ENCODE measurements at regions not wholly inside any gene's neighbourhood (a gene's known extent, or its start where the extent isn't known, plus 50 kb on each side); places are given as distances from the start of the nearest gene placed in this dataset.
"Not testable (repeated sequence)": the region's sequence is repeated elsewhere in the genome, so short reads cannot be mapped to it uniquely, and the experiment has no call there.

- H3K4me3 Mint-ChIP-seq = no peak overlapping the region
- peaks cover 4% of the 10 kb centered on the region for H3K4me1 Mint-ChIP-seq
- intact Hi-C loops (cut with micrococcal nuclease) = no loop called here
- H3K27ac Mint-ChIP-seq = no peak overlapping the region
- H3K4me2 ChIP-seq (replicated peaks; ENCODE audit: extremely low read depth, low read length, poor library complexity, severe bottlenecking) = no peak overlapping the region
- H3K4me3 ChIP-seq (replicated peaks in 1 of 3; ENCODE audit: low read depth in 2 of 3, low read length in 3 of 3) = no peak overlapping the region
- H3K27ac ChIP-seq (ENCODE audit: low read depth in 1 of 2, low read length in 2 of 2) = no peak overlapping the region
- peaks cover 0 to 3% (median 0%) of the 10 kb centered on the region in 7 donors for H3K9me3 Mint-ChIP-seq
- H2AFZ ChIP-seq (ENCODE audit: insufficient read depth, low read depth, low read length, poor library complexity, severe bottlenecking) = no peak overlapping the region
- TF ChIP-seq, protein P1, sequence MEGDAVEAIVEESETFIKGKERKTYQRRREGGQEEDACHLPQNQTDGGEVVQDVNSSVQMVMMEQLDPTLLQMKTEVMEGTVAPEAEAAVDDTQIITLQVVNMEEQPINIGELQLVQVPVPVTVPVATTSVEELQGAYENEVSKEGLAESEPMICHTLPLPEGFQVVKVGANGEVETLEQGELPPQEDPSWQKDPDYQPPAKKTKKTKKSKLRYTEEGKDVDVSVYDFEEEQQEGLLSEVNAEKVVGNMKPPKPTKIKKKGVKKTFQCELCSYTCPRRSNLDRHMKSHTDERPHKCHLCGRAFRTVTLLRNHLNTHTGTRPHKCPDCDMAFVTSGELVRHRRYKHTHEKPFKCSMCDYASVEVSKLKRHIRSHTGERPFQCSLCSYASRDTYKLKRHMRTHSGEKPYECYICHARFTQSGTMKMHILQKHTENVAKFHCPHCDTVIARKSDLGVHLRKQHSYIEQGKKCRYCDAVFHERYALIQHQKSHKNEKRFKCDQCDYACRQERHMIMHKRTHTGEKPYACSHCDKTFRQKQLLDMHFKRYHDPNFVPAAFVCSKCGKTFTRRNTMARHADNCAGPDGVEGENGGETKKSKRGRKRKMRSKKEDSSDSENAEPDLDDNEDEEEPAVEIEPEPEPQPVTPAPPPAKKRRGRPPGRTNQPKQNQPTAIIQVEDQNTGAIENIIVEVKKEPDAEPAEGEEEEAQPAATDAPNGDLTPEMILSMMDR (IDR thresholded peaks at IDR 0.05) = no peak
- H3K4me1 ChIP-seq (ENCODE audit: control insufficient read depth in 1 of 2, insufficient read depth in 2 of 2, low read length in 2 of 2) = peaks cover 0 to 5% of the 10 kb centered on the region in 2 donors
- H4K20me1 ChIP-seq (ENCODE audit: insufficient read depth, low read length) = no peaks in the 10 kb centered on the region
- H3K27me3 ChIP-seq (ENCODE audit: control insufficient read depth in 2 of 2, insufficient read depth in 2 of 2, low read length in 2 of 2) = peaks cover 6 to 18% of the 10 kb centered on the region in 2 donors
- DNase-seq = no peak
- H3K9ac ChIP-seq (ENCODE audit: insufficient read depth, low read length, poor library complexity, severe bottlenecking) = no peak overlapping the region
- no CpG with 5 or more reads among the region's 2 CpGs for WGBS (ENCODE audit: insufficient coverage)
- no peaks in the 10 kb centered on the region for H3K79me2 ChIP-seq (ENCODE audit: insufficient read depth, low read length)
- H3K36me3 ChIP-seq (replicated peaks in 1 of 2; ENCODE audit: control insufficient read depth in 1 of 2, insufficient read depth in 2 of 2, low read length in 2 of 2) = no peaks in the 10 kb centered on the region
- peaks cover 5 to 12% (median 11%) of the 10 kb centered on the region in 3 donors for H3K27me3 Mint-ChIP-seq (ENCODE audit: low read depth in 3 of 3)
- no peaks in the 10 kb centered on the region for H3K9me3 ChIP-seq (replicated peaks in 1 of 2; ENCODE audit: control insufficient read depth in 1 of 2, insufficient read depth in 1 of 2, low read length in 2 of 2)
- H3K36me3 Mint-ChIP-seq = no peaks in the 10 kb centered on the region
Measured at GRCh38 chr10:33869481-33869880, 535.0 kb upstream of the NRP1 start.

- WGBS (ENCODE audit: insufficient coverage) = no CpG with 5 or more reads among the region's 3 CpGs
- peaks cover 5 to 12% (median 11%) of the 10 kb centered on the region in 3 donors for H3K27me3 Mint-ChIP-seq (ENCODE audit: low read depth in 3 of 3)
- Histone ChIP-seq H3K4me2 (replicated peaks; ENCODE audit: extremely low read depth, low read length, poor library complexity, severe bottlenecking) (no peak overlapping the region), H2AFZ (ENCODE audit: insufficient read depth, low read depth, low read length, poor library complexity, severe bottlenecking) (no peak overlapping the region), H3K4me3 (replicated peaks in 1 of 3; ENCODE audit: low read depth in 2 of 3, low read length in 3 of 3) (no peak overlapping the region), H4K20me1 (ENCODE audit: insufficient read depth, low read length) (no peaks in the 10 kb centered on the region), H3K27ac (ENCODE audit: low read depth in 1 of 2, low read length in 2 of 2) (no peak overlapping the region), H3K79me2 (ENCODE audit: insufficient read depth, low read length) (no peaks in the 10 kb centered on the region), H3K36me3 (replicated peaks in 1 of 2; ENCODE audit: control insufficient read depth in 1 of 2, insufficient read depth in 2 of 2, low read length in 2 of 2) (no peaks in the 10 kb centered on the region), H3K9ac (ENCODE audit: insufficient read depth, low read length, poor library complexity, severe bottlenecking) (no peak overlapping the region), H3K27me3 (ENCODE audit: control insufficient read depth in 2 of 2, insufficient read depth in 2 of 2, low read length in 2 of 2) (peaks cover 6 to 18% of the 10 kb centered on the region in 2 donors), H3K9me3 (replicated peaks in 1 of 2; ENCODE audit: control insufficient read depth in 1 of 2, insufficient read depth in 1 of 2, low read length in 2 of 2) (no peaks in the 10 kb centered on the region), H3K4me1 (ENCODE audit: control insufficient read depth in 1 of 2, insufficient read depth in 2 of 2, low read length in 2 of 2) (peaks cover 0 to 5% of the 10 kb centered on the region in 2 donors)
- TF ChIP-seq, protein P1 (IDR thresholded peaks at IDR 0.05) = no peak
- no peak for DNase-seq
- no peaks in the 10 kb centered on the region for H3K36me3 Mint-ChIP-seq
- H3K4me1 Mint-ChIP-seq = peaks cover 4% of the 10 kb centered on the region
- peaks cover 0 to 3% (median 0%) of the 10 kb centered on the region in 7 donors for H3K9me3 Mint-ChIP-seq
- H3K4me3 Mint-ChIP-seq = peak overlapping the region in 1 of 2 donors; percentile 19
- no peak overlapping the region for H3K27ac Mint-ChIP-seq
- intact Hi-C loops (cut with micrococcal nuclease) = no loop called here
Measured at GRCh38 chr10:33869028-33869427, 534.6 kb upstream of the NRP1 start.

- H4K20me1 ChIP-seq (ENCODE audit: insufficient read depth, low read length); DNase-seq; H3K9ac ChIP-seq (ENCODE audit: insufficient read depth, low read length, poor library complexity, severe bottlenecking); H2AFZ ChIP-seq (ENCODE audit: insufficient read depth, low read depth, low read length, poor library complexity, severe bottlenecking); H3K36me3 ChIP-seq (replicated peaks in 1 of 2; ENCODE audit: control insufficient read depth in 1 of 2, insufficient read depth in 2 of 2, low read length in 2 of 2); H3K27ac Mint-ChIP-seq; H3K4me1 ChIP-seq (ENCODE audit: control insufficient read depth in 1 of 2, insufficient read depth in 2 of 2, low read length in 2 of 2); H3K4me3 Mint-ChIP-seq; H3K4me2 ChIP-seq (replicated peaks; ENCODE audit: extremely low read depth, low read length, poor library complexity, severe bottlenecking); H3K4me1 Mint-ChIP-seq; H3K9me3 ChIP-seq (replicated peaks in 1 of 2; ENCODE audit: control insufficient read depth in 1 of 2, insufficient read depth in 1 of 2, low read length in 2 of 2); intact Hi-C loops (cut with micrococcal nuclease); H3K4me3 ChIP-seq (replicated peaks in 1 of 3; ENCODE audit: low read depth in 2 of 3, low read length in 3 of 3); H3K27ac ChIP-seq (ENCODE audit: low read depth in 1 of 2, low read length in 2 of 2); H3K9me3 Mint-ChIP-seq; H3K79me2 ChIP-seq (ENCODE audit: insufficient read depth, low read length); H3K36me3 Mint-ChIP-seq: not testable (repeated sequence)
- peaks cover 6 to 18% of the 10 kb centered on the region in 2 donors for H3K27me3 ChIP-seq (ENCODE audit: control insufficient read depth in 2 of 2, insufficient read depth in 2 of 2, low read length in 2 of 2)
- peaks cover 5 to 16% (median 12%) of the 10 kb centered on the region in 3 donors for H3K27me3 Mint-ChIP-seq (ENCODE audit: low read depth in 3 of 3)
- 93% methylated on average over 5 of the region's 8 CpGs for WGBS (ENCODE audit: insufficient coverage)
Measured at GRCh38 chr10:33867199-33867789, 532.8 kb upstream of the NRP1 start.

Data from CD14-positive monocyte (primary cell).